SU-DHL-6 (cell line): ENCODE measurements at regions not wholly inside any gene's neighbourhood (a gene's known extent, or its start where the extent isn't known, plus 50 kb on each side); places are given as distances from the start of the nearest gene placed in this dataset.

Experiments
- H2AFZ ChIP-seq: fragments of 200-600 bp; sonication (generic); 2 replicates; pipeline ENCODE4 v1.6.1; 2014; ENCODE audit warnings: low read depth, mild to moderate bottlenecking, moderate library complexity, mixed read lengths, antibody characterized with exemption, low read length; ENCODE audit not compliant: severe bottlenecking
- H3F3A ChIP-seq: fragments of 200-600 bp; shearing (Covaris generic); 2 replicates; pipeline ENCODE4 v1.6.0; 2016; ENCODE audit warnings: antibody characterized with exemption, mild to moderate bottlenecking; ENCODE audit not compliant: insufficient read depth
- H3K27ac ChIP-seq: fragments of 200-600 bp; sonication (generic); 2 replicates; pipeline ENCODE4 v1.5.1; 2016; ENCODE audit warnings: low read depth, mild to moderate bottlenecking, low read length, moderate library complexity, mixed read lengths
- H3K27me3 ChIP-seq: fragments of 200-600 bp; sonication (generic), shearing (Covaris generic); 2 replicates; pipeline ENCODE4 v1.6.0; 2014; ENCODE audit warnings: mild to moderate bottlenecking, low read length
- H3K36me3 ChIP-seq: fragments of 200-600 bp; sonication (generic); 2 replicates; pipeline ENCODE4 v1.6.1; 2014; ENCODE audit warnings: mild to moderate bottlenecking, low read length, mixed read lengths
- H3K4me2 ChIP-seq: fragments of 300-600, 200-600 bp; shearing (Covaris generic), sonication (generic); 2 replicates; pipeline ENCODE4 v1.6.0; 2014; ENCODE audit warnings: low read length, low read depth, mild to moderate bottlenecking; ENCODE audit not compliant: poor library complexity, severe bottlenecking
- H3K4me3 ChIP-seq: fragments of 200-600 bp; sonication (generic); 2 replicates; pipeline ENCODE4 v1.5.1; 2014; ENCODE audit warnings: antibody characterized with exemption, low read length, mild to moderate bottlenecking, mixed read lengths; ENCODE audit not compliant: insufficient read depth, poor library complexity, severe bottlenecking
- H3K79me2 ChIP-seq: fragments of 200-600 bp; sonication (generic); 2 replicates; pipeline ENCODE4 v1.6.1; 2014; ENCODE audit warnings: mild to moderate bottlenecking, low read length, moderate library complexity; ENCODE audit not compliant: insufficient read depth
- H3K9ac ChIP-seq: fragments of 200-600 bp; sonication (generic); 2 replicates; pipeline ENCODE4 v1.7.0; 2014; ENCODE audit warnings: mild to moderate bottlenecking, low read length
- H3K9me2 ChIP-seq: fragments of 200-600 bp; sonication (generic); replicated peaks from 2 replicates; pipeline ENCODE4 v1.6.1; 2014; ENCODE audit warnings: low read length; ENCODE audit not compliant: insufficient read depth
- H3K9me3 ChIP-seq: fragments of 200-600 bp; sonication (generic); 2 replicates; pipeline ENCODE4 v1.6.1; 2014; ENCODE audit warnings: low read length, mixed read lengths; ENCODE audit not compliant: insufficient read depth
- H4K20me1 ChIP-seq: fragments of 200-600 bp; sonication (generic); 2 replicates; pipeline ENCODE4 v1.6.1; 2014; ENCODE audit warnings: low read depth, mild to moderate bottlenecking, antibody characterized with exemption, low read length, moderate library complexity, mixed read lengths
- CTCF ChIP-seq: fragments of 200-600 bp; sonication (generic); IDR thresholded peaks from one replicate; pipeline ENCODE4 v1.5.1; 2017; ENCODE audit warnings: antibody characterized with exemption, mild to moderate bottlenecking, low read length, moderate library complexity; ENCODE audit not compliant: insufficient read depth, poor library complexity, severe bottlenecking
- EZH2phosphoT487 ChIP-seq: fragments of 200-600 bp; sonication (generic), shearing (Covaris generic); conservative IDR thresholded peaks from 2 replicates; pipeline ENCODE4 v1.6.1; 2018; ENCODE audit warnings: mild to moderate bottlenecking, antibody characterized with exemption, low read length, moderate library complexity, mixed read lengths

GRCh38 chr20:43859994-43860393 lies 54.7 kb upstream of the TOX2 start:
- H3K9ac ChIP-seq: no peak overlapping the region
- TF ChIP-seq EZH2phosphoT487 (no peak), CTCF (no peak)

GRCh38 chr20:43857932-43858331 lies 56.7 kb upstream of the TOX2 start:
- H3K27ac ChIP-seq: no peak overlapping the region
- no peak overlapping the region for H3K4me3 ChIP-seq
- TF ChIP-seq CTCF: no peak
- TF ChIP-seq EZH2phosphoT487: no peak

More at GRCh38 chr20:43859994-43860393, 54.7 kb upstream of the TOX2 start:
- Histone ChIP-seq H3K9me2 (no peaks in the 10 kb centered on the region), H4K20me1 (no peaks in the 10 kb centered on the region), H3K9me3 (no peaks in the 10 kb centered on the region), H3K4me3 (no peak overlapping the region), H3K79me2 (no peaks in the 10 kb centered on the region), H3K27ac (no peak overlapping the region), H3K27me3 (no peaks in the 10 kb centered on the region), H3K4me2 (no peak overlapping the region), H3F3A (no peaks in the 10 kb centered on the region), H3K36me3 (no peaks in the 10 kb centered on the region), H2AFZ (no peak overlapping the region)

GRCh38 chr20:43857127-43857526 lies 57.5 kb upstream of the TOX2 start:
- Histone ChIP-seq H3K36me3 (no peaks in the 10 kb centered on the region), H3K9me2 (no peaks in the 10 kb centered on the region), H3K27me3 (no peaks in the 10 kb centered on the region), H3K27ac (no peak overlapping the region), H3K9ac (no peak overlapping the region), H4K20me1 (no peaks in the 10 kb centered on the region), H3K4me2 (no peak overlapping the region), H2AFZ (no peak overlapping the region), H3K79me2 (no peaks in the 10 kb centered on the region), H3K9me3 (no peaks in the 10 kb centered on the region), H3F3A (no peaks in the 10 kb centered on the region), H3K4me3 (no peak overlapping the region)
- TF ChIP-seq EZH2phosphoT487: no peak
- TF ChIP-seq CTCF: no peak

More at GRCh38 chr20:43857932-43858331, 56.7 kb upstream of the TOX2 start:
- H3K9me2 ChIP-seq: no peaks in the 10 kb centered on the region
- no peak overlapping the region for H2AFZ ChIP-seq
- H3K27me3 ChIP-seq: no peaks in the 10 kb centered on the region
- no peaks in the 10 kb centered on the region for H3K79me2 ChIP-seq
- H3K36me3 ChIP-seq: no peaks in the 10 kb centered on the region
- no peaks in the 10 kb centered on the region for H4K20me1 ChIP-seq
- H3F3A ChIP-seq: no peaks in the 10 kb centered on the region
- H3K4me2 ChIP-seq: no peak overlapping the region
- no peaks in the 10 kb centered on the region for H3K9me3 ChIP-seq
- H3K9ac ChIP-seq: no peak overlapping the region

- no peak for TF ChIP-seq CTCF
- Histone ChIP-seq H3K27me3 (no peaks in the 10 kb centered on the region), H4K20me1 (no peaks in the 10 kb centered on the region), H3K9me3 (no peaks in the 10 kb centered on the region), H3F3A (no peaks in the 10 kb centered on the region), H3K36me3 (no peaks in the 10 kb centered on the region), H3K9ac (no peak overlapping the region), H3K79me2 (no peaks in the 10 kb centered on the region), H3K4me3 (no peak overlapping the region), H3K27ac (no peak overlapping the region), H2AFZ (no peak overlapping the region), H3K9me2 (no peaks in the 10 kb centered on the region), H3K4me2 (no peak overlapping the region)
Measured at GRCh38 chr20:43855803-43856202, 58.8 kb upstream of the TOX2 start.
